HG03460 (cell line): ENCODE measurements at regions not wholly inside any gene's neighbourhood (a gene's known extent, or its start where the extent isn't known, plus 50 kb on each side); places are given as distances from the start of the nearest gene placed in this dataset.
"Not testable (repeated sequence)": the region's sequence is repeated elsewhere in the genome, so short reads cannot be mapped to it uniquely, and the experiment has no call there.

Source experiments
- ATAC-seq: cut with Tn5 transposase; IDR thresholded peaks from one replicate; pipeline ENCODE4 v1.9.1; 2021; ENCODE audit not compliant: unreplicated experiment

DNA sequence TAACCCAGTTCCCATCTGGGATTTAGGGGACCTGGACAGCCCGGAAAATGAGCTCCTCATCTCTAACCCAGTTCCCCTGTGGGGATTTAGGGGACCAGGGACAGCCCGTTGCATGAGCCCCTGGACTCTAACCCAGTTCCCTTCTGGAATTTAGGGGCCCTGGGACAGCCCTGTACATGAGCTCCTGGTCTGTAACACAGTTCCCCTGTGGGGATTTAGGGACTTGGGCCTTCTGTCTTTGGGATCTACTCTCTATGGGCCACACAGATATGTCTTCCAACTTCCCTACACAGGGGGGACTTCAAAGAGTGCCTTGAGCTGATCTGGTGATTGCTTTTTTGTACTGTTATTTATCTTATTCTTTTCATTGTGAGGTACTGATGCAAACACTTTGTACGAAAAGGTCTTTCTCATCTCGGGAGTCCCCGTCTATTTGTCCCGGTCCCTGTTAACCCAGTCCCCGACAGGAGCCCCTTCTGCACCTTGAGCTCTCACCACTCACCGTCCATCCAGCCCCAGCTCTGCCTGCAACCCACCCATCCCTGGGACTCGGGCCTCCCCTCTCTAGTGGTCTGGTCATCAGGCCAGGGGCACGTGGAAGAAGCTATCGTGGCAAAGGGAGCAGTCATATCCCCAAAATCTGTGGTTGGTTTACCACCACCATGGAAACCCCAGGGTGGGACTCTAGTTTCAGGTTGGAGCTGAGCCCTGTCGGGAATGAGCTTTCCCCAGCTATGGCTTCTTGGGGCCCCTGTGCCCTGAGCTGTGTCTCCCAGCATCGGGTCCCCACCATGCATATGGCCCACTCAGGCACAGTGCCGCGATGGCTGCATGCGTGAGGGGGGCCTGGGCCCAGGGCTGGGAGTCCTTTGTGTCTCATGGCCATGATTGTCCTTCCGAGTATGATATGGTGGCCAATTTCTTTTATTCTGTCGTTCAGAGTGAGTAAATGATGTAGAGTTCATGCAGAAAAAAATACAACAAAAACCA lies 270.4 kb upstream of the PLCXD1 start:
- not testable (repeated sequence) for ATAC-seq

GRCh38 chrX:13821-14443 lies 267.2 kb upstream of the PLCXD1 start:
- ATAC-seq = not testable (repeated sequence)

- ATAC-seq = not testable (repeated sequence)
Observed at GRCh38 chrX:14452-14851, 266.7 kb upstream of the PLCXD1 start.

DNA sequence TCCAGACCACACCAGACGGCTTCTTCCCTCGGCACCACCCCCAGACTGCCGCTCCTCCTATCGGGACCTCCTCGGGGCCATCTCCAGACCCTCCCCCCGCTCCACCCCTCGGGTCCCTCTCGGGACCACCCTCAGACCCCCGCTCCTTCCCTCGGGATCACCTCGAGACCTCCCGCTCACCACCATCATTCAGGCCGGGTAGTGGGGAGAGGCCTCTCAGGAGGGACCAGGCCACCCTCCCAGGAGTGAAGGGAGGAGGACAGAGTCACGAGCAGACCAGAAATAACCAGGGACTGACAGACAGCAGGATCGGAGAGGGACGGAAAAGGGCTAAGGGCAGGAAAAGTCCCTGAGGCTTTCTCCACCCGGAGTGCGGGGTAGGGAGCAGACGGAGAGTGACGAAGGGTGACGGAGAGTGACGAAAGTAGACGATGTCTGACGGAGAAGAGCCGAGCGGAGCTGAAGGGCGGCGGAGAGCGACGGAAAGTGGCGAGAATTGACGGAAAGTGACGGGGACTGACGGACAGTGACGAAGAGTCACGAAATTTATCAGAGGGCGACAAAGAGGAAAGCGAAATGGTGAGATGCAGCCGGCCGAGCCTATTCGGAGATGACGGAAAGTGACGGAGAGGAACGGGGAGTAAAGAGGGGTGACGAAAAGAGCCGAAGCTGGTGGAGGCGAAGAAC lies 262.3 kb upstream of the PLCXD1 start:
- peak; percentile 90 for ATAC-seq

DNA sequence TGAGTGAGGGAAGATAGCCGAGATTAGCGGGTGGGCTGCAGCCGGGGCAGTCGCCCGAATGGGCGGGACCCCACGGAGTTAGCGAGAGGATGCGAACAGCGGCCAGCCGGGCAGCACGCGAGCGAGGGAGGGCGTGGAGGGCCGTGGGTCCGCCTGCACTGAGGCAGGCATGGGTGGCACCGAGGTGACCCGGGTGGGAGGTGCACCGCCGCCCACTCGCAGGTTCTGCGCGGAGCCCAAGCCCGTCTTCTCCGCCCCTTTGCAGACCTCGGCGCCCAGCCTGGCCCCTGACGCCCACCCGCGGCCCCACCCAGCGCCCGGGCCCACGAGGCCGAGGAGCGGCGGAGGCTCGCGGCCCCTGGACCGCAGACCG lies 261.7 kb upstream of the PLCXD1 start:
- ATAC-seq = not testable (repeated sequence)

- no peak for ATAC-seq
Observed at GRCh38 chrX:19912-20571, 261.1 kb upstream of the PLCXD1 start.

- not testable (repeated sequence) for ATAC-seq
Observed at GRCh38 chrX:24139-24538, 257.0 kb upstream of the PLCXD1 start.
